Loucy (cell line): ENCODE measurements at regions not wholly inside any gene's neighbourhood (a gene's known extent, or its start where the extent isn't known, plus 50 kb on each side); places are given as distances from the start of the nearest gene placed in this dataset.

Source experiments
- H2AFZ ChIP-seq: fragments of 200-600 bp; sonication (generic); 2 replicates; pipeline ENCODE4 v1.6.0; 2016; ENCODE audit warnings: antibody characterized with exemption, mild to moderate bottlenecking, low read length, moderate library complexity
- H3F3A ChIP-seq: fragments of 200-600 bp; 2 replicates; pipeline ENCODE4 v1.6.0; 2016; ENCODE audit warnings: antibody characterized with exemption, low read depth, mild to moderate bottlenecking
- H3K27me3 ChIP-seq: fragments of 200-600 bp; sonication (generic); 2 replicates; pipeline ENCODE4 v1.6.1; 2014; ENCODE audit warnings: low read length, mild to moderate bottlenecking; ENCODE audit not compliant: insufficient read depth, poor library complexity, severe bottlenecking
- H3K36me3 ChIP-seq: fragments of 200-600 bp; sonication (generic); 2 replicates; pipeline ENCODE4 v1.6.1; 2016; ENCODE audit warnings: low read length; ENCODE audit not compliant: insufficient read depth
- H3K4me1 ChIP-seq: fragments of 200-600 bp; sonication (generic); 2 replicates; pipeline ENCODE4 v1.5.1; 2014; ENCODE audit warnings: low read length, mild to moderate bottlenecking; ENCODE audit not compliant: insufficient read depth, poor library complexity, severe bottlenecking
- H3K4me2 ChIP-seq: fragments of 200-600 bp; sonication (generic); 2 replicates; pipeline ENCODE4 v1.6.0; 2014; ENCODE audit warnings: antibody characterized with exemption, low read length, low read depth, mild to moderate bottlenecking; ENCODE audit not compliant: poor library complexity, severe bottlenecking
- H3K4me3 ChIP-seq: fragments of 200-600 bp; sonication (generic); 2 replicates; pipeline ENCODE4 v1.5.1; 2014; ENCODE audit warnings: low read length, mild to moderate bottlenecking, mixed read lengths; ENCODE audit not compliant: poor library complexity, severe bottlenecking
- H3K79me2 ChIP-seq: fragments of 200-600 bp; sonication (generic); 2 replicates; pipeline ENCODE4 v1.6.1; 2014; ENCODE audit warnings: low read length; ENCODE audit not compliant: insufficient read depth
- H3K9ac ChIP-seq: fragments of 200-600 bp; sonication (generic); 2 replicates; pipeline ENCODE4 v1.6.0; 2014; ENCODE audit warnings: mild to moderate bottlenecking, low read depth, low read length, moderate library complexity; ENCODE audit not compliant: poor library complexity, severe bottlenecking
- H3K9me2 ChIP-seq: fragments of 200-600 bp; sonication (generic); replicated peaks from 2 replicates; pipeline ENCODE4 v1.6.1; 2016; ENCODE audit warnings: low read depth, low read length, mixed read lengths
- H3K9me3 ChIP-seq: fragments of 200-600 bp; sonication (generic); 2 replicates; pipeline ENCODE4 v1.6.1; 2014; ENCODE audit warnings: mild to moderate bottlenecking, antibody characterized with exemption, low read length, low read depth; ENCODE audit not compliant: insufficient read depth
- H4K20me1 ChIP-seq: fragments of 200-600 bp; sonication (generic); 2 replicates; pipeline ENCODE4 v1.6.0; 2014; ENCODE audit warnings: antibody characterized with exemption, low read length, mild to moderate bottlenecking; ENCODE audit not compliant: insufficient read depth, poor library complexity, severe bottlenecking
- CTCF ChIP-seq: fragments of 200-600 bp; sonication (generic); conservative IDR thresholded peaks from 2 replicates; pipeline ENCODE4 v1.5.1; 2014; ENCODE audit warnings: mild to moderate bottlenecking, antibody characterized with exemption, low read length
- EZH2phosphoT487 ChIP-seq: fragments of 200-600 bp; IDR thresholded peaks from 2 replicates; pipeline ENCODE4 v1.6.1; 2018; ENCODE audit warnings: antibody characterized with exemption, mild to moderate bottlenecking, moderate library complexity, borderline replicate concordance

GRCh38 chr13:33541962-33542308 is 256.4 kb upstream of the STARD13 start:
- no peak overlapping the region for H3K9ac ChIP-seq
- H3F3A ChIP-seq: no peaks in the 10 kb centered on the region
- H3K4me1 ChIP-seq: no peaks in the 10 kb centered on the region
- TF ChIP-seq EZH2phosphoT487: no peak
- no peak for TF ChIP-seq CTCF
- H3K9me2 ChIP-seq: no peaks in the 10 kb centered on the region
- no peak overlapping the region for H3K4me3 ChIP-seq
- H3K36me3 ChIP-seq: no peaks in the 10 kb centered on the region
- no peak overlapping the region for H3K4me2 ChIP-seq
- no peak overlapping the region for H2AFZ ChIP-seq
- H4K20me1 ChIP-seq: no peaks in the 10 kb centered on the region
- no peaks in the 10 kb centered on the region for H3K79me2 ChIP-seq
- no peaks in the 10 kb centered on the region for H3K27me3 ChIP-seq
- no peaks in the 10 kb centered on the region for H3K9me3 ChIP-seq

GRCh38 chr13:33542309-33543088 is 256.9 kb upstream of the STARD13 start:
- H3F3A ChIP-seq: no peaks in the 10 kb centered on the region
- no peaks in the 10 kb centered on the region for H3K36me3 ChIP-seq
- H3K9me2 ChIP-seq: no peaks in the 10 kb centered on the region
- H3K9ac ChIP-seq: no peak overlapping the region
- H3K79me2 ChIP-seq: no peaks in the 10 kb centered on the region
- H3K4me2 ChIP-seq: no peak overlapping the region
- H3K4me1 ChIP-seq: no peaks in the 10 kb centered on the region
- H3K9me3 ChIP-seq: no peaks in the 10 kb centered on the region
- no peaks in the 10 kb centered on the region for H3K27me3 ChIP-seq
- TF ChIP-seq EZH2phosphoT487 (no peak), CTCF (no peak)
- no peak overlapping the region for H3K4me3 ChIP-seq
- no peak overlapping the region for H2AFZ ChIP-seq
- H4K20me1 ChIP-seq: no peaks in the 10 kb centered on the region

DNA sequence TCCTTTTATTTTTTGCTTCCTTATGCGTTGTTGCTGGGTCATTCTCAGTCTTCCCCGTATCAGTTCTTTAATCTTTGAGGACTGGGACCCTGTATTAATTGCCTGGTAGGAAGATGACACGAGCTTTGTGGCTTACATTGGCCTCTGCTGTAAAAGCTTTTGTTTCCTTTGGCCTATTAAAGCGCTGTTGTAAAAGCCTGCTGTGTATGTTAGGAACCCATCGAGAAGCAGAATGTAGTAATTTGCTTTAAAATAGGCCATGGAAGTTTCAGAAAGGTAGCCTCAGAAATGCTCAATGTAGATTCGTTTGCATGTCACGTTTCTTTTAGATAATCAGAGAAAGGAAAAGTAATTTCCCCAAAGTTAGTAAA is 257.5 kb upstream of the STARD13 start:
- Histone ChIP-seq H4K20me1 (no peaks in the 10 kb centered on the region), H3K9me3 (no peaks in the 10 kb centered on the region), H3K4me2 (no peak overlapping the region), H3K9ac (no peak overlapping the region), H3K4me1 (no peaks in the 10 kb centered on the region), H3K9me2 (no peaks in the 10 kb centered on the region), H2AFZ (no peak overlapping the region), H3F3A (no peaks in the 10 kb centered on the region), H3K79me2 (no peaks in the 10 kb centered on the region), H3K27me3 (no peaks in the 10 kb centered on the region), H3K4me3 (no peak overlapping the region), H3K36me3 (no peaks in the 10 kb centered on the region)
- TF ChIP-seq CTCF (no peak), EZH2phosphoT487 (no peak)
